Fibroblast of villous mesenchyme (primary cell): ENCODE measurements at regions not wholly inside any gene's neighbourhood (a gene's known extent, or its start where the extent isn't known, plus 50 kb on each side); places are given as distances from the start of the nearest gene placed in this dataset.

Experiments used
- DNase-seq: peaks from one replicate; pipeline ENCODE4 v3.0.0-alpha.2; 2010; ENCODE audit warnings: low read depth
- H3K4me3 ChIP-seq: 2 replicates; pipeline ENCODE4 v1.5.1; 2011; ENCODE audit warnings: low read depth, mild to moderate bottlenecking, low read length
- TF ChIP-seq, protein P1 (sequence below): IDR thresholded peaks from 2 replicates; pipeline ENCODE4 v1.5.1; 2012; ENCODE audit warnings: low read depth, mild to moderate bottlenecking, low read length; ENCODE audit not compliant: insufficient read depth

GRCh38 chr7:14065286-14065685, 75.8 kb upstream of the ETV1 start:
- no peak overlapping the region for H3K4me3 ChIP-seq
- no peak for DNase-seq
- TF ChIP-seq, protein P1, sequence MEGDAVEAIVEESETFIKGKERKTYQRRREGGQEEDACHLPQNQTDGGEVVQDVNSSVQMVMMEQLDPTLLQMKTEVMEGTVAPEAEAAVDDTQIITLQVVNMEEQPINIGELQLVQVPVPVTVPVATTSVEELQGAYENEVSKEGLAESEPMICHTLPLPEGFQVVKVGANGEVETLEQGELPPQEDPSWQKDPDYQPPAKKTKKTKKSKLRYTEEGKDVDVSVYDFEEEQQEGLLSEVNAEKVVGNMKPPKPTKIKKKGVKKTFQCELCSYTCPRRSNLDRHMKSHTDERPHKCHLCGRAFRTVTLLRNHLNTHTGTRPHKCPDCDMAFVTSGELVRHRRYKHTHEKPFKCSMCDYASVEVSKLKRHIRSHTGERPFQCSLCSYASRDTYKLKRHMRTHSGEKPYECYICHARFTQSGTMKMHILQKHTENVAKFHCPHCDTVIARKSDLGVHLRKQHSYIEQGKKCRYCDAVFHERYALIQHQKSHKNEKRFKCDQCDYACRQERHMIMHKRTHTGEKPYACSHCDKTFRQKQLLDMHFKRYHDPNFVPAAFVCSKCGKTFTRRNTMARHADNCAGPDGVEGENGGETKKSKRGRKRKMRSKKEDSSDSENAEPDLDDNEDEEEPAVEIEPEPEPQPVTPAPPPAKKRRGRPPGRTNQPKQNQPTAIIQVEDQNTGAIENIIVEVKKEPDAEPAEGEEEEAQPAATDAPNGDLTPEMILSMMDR: no peak

DNA sequence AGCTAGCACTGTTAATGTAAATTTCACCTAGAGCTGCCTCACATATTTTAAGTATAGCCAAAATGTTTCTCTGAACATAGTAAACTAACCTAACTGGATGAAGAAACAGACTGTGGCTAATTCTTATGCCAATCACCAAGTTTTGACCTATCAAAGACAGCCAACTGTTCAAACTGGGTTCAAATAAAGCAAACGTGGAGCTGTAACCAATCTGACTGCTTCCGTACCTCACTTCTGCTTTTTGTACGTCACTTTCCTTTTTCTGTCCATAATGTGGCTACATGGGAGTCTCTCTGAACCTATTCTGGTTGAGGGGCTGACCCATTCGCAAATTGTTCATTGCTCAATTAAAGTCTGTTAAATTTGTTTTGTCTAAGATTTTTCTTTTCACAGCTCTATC, 66.3 kb upstream of the ETV1 start:
- no peak for DNase-seq
- TF ChIP-seq, protein P1: no peak
- H3K4me3 ChIP-seq: no peak overlapping the region

GRCh38 chr7:14054125-14054524, 64.7 kb upstream of the ETV1 start:
- TF ChIP-seq, protein P1: no peak
- DNase-seq: no peak
- H3K4me3 ChIP-seq: no peak overlapping the region

DNA sequence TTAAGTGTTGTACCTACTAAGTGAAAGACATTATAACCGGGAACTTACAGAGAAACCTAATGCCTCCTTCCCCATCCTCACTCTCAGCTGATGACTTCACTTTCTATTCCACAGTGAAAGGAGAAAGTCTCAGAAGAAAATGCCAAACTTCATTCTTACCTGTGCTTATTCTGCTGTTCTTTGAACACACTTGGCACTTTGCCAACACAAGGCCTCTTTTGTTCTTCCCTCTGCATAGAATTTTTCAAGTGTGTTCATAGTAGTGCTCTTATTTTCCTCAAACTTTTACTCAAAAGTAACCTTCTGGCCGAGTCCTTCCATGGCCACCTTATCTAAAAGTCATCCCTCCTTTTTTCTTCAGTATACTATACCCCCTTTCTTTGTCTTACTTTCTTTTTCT, 59.4 kb upstream of the ETV1 start:
- TF ChIP-seq, protein P1: no peak
- H3K4me3 ChIP-seq: no peak overlapping the region
- no peak for DNase-seq

DNA sequence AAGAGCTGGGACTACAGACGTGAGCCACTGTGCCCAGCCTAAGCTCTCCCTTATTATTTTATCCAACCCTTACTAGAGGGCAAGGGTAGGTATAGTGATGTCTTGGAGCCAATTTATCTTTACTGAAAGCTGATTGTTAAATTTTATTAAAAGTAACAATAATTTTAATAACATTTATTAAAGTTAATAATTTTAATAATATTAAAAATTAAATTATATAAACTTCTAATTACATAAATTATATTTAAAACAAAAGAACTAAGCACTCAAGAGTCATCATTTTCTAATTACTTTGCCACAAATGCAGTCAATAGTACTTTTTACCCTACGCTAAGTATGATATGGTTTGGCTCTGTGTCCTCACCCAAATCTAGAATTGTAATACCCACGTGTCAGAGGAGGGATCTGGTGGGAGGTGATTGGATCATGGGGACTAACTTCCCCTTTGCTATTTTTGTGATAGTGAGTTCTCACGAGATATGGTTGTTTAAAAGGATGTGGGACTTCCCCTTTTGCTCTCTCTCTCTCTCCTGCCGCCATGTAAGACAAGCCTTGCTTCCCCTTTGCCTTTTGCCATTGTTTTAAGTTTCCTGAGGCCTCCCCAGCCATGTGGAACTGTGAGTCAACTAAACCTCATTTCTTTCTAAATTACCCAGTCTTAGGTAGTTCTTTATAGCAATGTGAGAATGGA, 58.4 kb upstream of the ETV1 start:
- no peak overlapping the region for H3K4me3 ChIP-seq
- TF ChIP-seq, protein P1: no peak
- DNase-seq: no peak

DNA sequence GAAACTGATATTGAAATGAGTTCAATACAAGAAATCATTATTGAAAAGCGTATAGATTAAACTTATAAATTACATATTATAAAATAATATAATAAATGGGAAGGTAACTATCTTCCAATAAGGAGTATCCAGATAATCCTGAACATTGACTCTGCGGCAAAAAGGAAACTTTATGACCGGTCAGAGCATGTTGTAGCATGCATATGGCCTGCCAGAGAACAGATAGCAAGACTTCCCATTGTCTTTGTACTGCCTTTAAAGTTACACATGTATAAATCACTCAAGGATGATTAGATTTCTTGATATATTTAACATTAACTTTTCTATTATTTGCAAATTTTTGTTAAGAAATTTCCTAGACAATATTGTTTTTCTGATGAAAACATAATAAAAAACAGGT, 56.2 kb upstream of the ETV1 start:
- TF ChIP-seq, protein P1: no peak
- DNase-seq: no peak
- no peak overlapping the region for H3K4me3 ChIP-seq

- no peak for DNase-seq
- H3K4me3 ChIP-seq: no peak overlapping the region
- TF ChIP-seq, protein P1: no peak
Observed at GRCh38 chr7:14040528-14040927, 51.1 kb upstream of the ETV1 start.
